Pancreas (tissue), 10 donors: ENCODE measurements at regions not wholly inside any gene's neighbourhood (a gene's known extent, or its start where the extent isn't known, plus 50 kb on each side); places are given as distances from the start of the nearest gene placed in this dataset.

Experiments used
- ATAC-seq, 4 donors: fragments of 200-7000 bp; cut with Tn5 transposase; one replicate each; pipeline versions ENCODE4 v1.8.0 to v1.9.1; 2020; ENCODE audit warnings: mild to moderate bottlenecking in 4 of 4, moderate library complexity in 4 of 4
- DNase-seq, 6 donors: peaks; one replicate each; pipeline ENCODE4 v3.0.0-alpha.2; 2020
- FAIRE-seq: peaks from 2 replicates; lab custom pipeline; 2012; peaks lifted over from hg19 to GRCh38; lab: Jason Lieb, UNC
- H3K27ac ChIP-seq, 4 donors: fragments of 200-600 bp; sonication (generic); 1 replicate in 3 of 4; 2 replicates in 1 of 4; pipeline versions ENCODE4 v1.5.0 to v1.8.0; 2020
- H3K27me3 ChIP-seq, 4 donors: fragments of 200-600 bp; one replicate each; pipeline ENCODE4 v1.8.0; 2021
- H3K36me3 ChIP-seq, 3 donors: fragments of 200-600 bp; sonication (generic) in 1 of 3; one replicate each; pipeline versions ENCODE4 v1.5.0 to v1.8.0; 2020 to 2021
- H3K4me1 ChIP-seq, 3 donors: fragments of 200-600 bp; one replicate each; pipeline ENCODE4 v1.8.0; 2021
- H3K4me3 ChIP-seq, 4 donors: fragments of 200-600 bp; sonication (generic) in 2 of 4; one replicate each; pipeline versions ENCODE4 v1.5.0 to v1.8.0; 2020 to 2021
- H3K9me3 ChIP-seq, 4 donors: fragments of 200-600 bp; one replicate each; pipeline ENCODE4 v1.8.0; 2021
- WGBS, 2 donors: extraction: QIAGEN DNeasy Blood & Tissue Kit; methylation state at CpG; one replicate each; pipeline ENCODE4 v1.1.7; 2013; 5-methylcytosine and 5-hydroxymethylcytosine counted together
- intact Hi-C, 3 donors: fragments of 100-400 bp; cut with DNase I; formaldehyde crosslinking; loops; one replicate each; pipeline versions ENCODE4 v1.11.1 to v1.14.2; 2022
- TF ChIP-seq, protein P1 (sequence below), 4 donors: fragments of 200-600 bp; sonication (generic) in 3 of 4; IDR thresholded peaks; one replicate each; pipeline versions ENCODE4 v1.5.0 to v1.8.0; 2021; ENCODE audit warnings: antibody characterized with exemption in 4 of 4
- donor health status: healthy with polysubstance abuse.
- donor health status: DM: no; HTN: no; CAD: no; lungs with moderate emphysema.
- donor health status: DM: no; HTN: no; CAD: no.
- donor health status: control.
- donor health status: control.
- donor health status: Bipolar disorder and iron deficiency.
- donor health status: DM: yes; HTN: yes; CAD: no.
- donor health status: DM: no; HTN: no; CAD: no.
- donor health status: DM: no; HTN: no; CAD: no.
- donor health status: DM: yes; HTN: yes; CAD: no.

DNA sequence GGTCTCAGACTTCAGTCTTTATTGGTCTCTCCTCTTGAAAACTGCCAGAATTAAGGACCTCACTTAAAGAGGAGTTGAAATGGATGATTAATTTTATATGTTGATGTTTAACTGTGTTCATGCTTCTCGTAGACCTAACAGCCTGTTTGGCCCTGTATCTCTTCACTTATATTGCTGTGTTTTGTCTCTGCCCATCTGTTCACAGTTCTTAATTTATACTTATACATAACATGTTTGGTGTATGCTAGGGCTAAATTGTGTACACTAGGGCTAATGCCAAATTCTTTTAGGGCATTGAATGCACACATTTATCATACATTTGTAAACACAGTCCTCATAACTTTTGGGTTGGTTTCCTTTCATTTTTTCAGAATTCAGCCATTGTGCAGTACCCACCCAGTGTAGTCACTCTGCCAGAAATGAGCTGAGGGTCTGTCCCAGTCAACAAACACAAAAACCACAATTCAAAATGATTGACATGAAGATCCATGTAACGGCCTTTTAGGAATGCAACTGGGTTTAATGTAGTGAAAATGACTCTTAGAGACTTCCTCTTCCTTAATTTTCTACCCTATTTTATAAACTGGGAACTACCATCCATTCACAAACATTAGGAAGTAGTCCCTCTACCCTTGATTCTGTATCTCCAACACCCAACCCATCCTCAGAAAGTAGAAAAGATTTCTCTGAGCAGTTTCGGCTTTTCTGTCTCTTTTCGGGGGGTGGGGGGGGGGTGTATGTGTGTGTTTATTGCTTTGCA, 668.8 kb upstream of the KLF4 start:
- FAIRE-seq (no peak), ATAC-seq (no peak), DNase-seq (no peak)
- Histone ChIP-seq H3K4me3 (no peak overlapping the region), H3K4me1 (peaks cover 0 to 11% (median 8%) of the 10 kb centered on the region in 3 donors), H3K9me3 (no peaks in the 10 kb centered on the region), H3K27me3 (no peaks in the 10 kb centered on the region), H3K27ac (no peak overlapping the region), H3K36me3 (no peaks in the 10 kb centered on the region)
- TF ChIP-seq, protein P1, sequence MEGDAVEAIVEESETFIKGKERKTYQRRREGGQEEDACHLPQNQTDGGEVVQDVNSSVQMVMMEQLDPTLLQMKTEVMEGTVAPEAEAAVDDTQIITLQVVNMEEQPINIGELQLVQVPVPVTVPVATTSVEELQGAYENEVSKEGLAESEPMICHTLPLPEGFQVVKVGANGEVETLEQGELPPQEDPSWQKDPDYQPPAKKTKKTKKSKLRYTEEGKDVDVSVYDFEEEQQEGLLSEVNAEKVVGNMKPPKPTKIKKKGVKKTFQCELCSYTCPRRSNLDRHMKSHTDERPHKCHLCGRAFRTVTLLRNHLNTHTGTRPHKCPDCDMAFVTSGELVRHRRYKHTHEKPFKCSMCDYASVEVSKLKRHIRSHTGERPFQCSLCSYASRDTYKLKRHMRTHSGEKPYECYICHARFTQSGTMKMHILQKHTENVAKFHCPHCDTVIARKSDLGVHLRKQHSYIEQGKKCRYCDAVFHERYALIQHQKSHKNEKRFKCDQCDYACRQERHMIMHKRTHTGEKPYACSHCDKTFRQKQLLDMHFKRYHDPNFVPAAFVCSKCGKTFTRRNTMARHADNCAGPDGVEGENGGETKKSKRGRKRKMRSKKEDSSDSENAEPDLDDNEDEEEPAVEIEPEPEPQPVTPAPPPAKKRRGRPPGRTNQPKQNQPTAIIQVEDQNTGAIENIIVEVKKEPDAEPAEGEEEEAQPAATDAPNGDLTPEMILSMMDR (IDR thresholded peaks at IDR 0.05) = no peak
- 80 to 82% methylated on average over 4 of the region's 4 CpGs for WGBS, 2 donors
- intact Hi-C loops = no loop called here

DNA sequence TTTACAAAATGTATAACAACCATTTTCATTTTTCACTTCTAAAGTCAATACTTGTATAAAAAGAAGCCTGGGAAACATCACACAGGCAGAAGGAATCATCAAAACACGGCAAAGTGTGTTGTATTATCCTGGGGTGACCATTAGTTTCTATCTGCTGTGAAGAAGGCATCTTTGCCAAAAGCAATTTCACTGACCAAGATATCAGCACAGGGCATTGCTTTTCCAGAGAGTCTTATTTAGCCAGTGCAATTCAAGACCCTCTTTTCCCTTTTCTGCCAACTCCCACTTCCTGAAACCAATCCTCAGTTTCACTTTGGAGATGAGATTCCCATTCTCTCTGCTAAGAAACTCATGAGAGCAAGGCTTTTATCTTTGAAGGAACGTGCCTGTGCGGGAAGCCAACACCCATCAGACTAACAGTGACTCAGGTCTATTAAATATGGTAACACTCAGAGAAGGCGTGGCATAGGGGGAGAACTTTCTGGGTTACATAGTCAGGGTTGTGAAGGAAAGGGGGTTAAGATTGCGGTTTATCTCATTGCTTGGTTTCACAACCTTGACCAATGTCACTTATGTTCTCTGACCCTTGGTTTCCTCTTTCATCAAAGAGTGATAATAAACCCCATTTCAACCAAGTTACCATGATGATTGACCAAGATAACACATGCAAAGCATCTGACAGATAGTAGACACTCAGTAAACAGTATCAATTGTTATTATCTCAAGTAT, 666.9 kb upstream of the KLF4 start:
- intact Hi-C loops = no loop called here
- TF ChIP-seq, protein P1 (IDR thresholded peaks at IDR 0.05) = no peak
- Histone ChIP-seq H3K9me3 (no peaks in the 10 kb centered on the region), H3K27ac (no peak overlapping the region), H3K36me3 (no peaks in the 10 kb centered on the region), H3K4me3 (no peak overlapping the region), H3K4me1 (peaks cover 0 to 9% (median 8%) of the 10 kb centered on the region in 3 donors), H3K27me3 (no peaks in the 10 kb centered on the region)
- no peak for FAIRE-seq
- WGBS, 2 donors = 48 to 50% methylated on average over 5 of the region's 5 CpGs
- no peak for DNase-seq
- peak in 1 of 4 donors; percentile 35 for ATAC-seq

DNA sequence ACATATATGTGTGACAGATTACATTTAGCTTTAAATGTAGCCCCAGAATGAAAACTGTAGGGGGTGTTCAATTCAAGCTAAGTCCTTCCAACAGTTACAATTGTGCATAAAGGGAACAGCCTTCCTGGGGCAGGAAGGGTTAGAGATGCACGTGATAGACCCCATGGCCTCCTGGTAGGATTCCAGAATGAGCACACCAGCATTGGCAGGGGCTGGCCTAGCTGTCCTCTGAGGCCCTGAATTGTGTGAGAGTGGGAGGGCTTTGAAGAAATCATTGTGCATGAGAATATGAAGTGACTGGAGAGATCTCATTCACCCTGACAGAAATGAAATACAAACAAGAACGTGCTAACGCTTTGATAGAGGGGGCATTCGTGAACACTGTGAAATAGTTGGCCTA, 663.8 kb upstream of the KLF4 start:
- no peaks in the 10 kb centered on the region for H3K27me3 ChIP-seq
- H3K36me3 ChIP-seq = no peaks in the 10 kb centered on the region
- H3K9me3 ChIP-seq = no peaks in the 10 kb centered on the region
- WGBS, 2 donors = 70 to 71% methylated on average over 4 of the region's 4 CpGs
- FAIRE-seq = no peak
- H3K4me1 ChIP-seq = no peaks in the 10 kb centered on the region
- H3K27ac ChIP-seq = no peak overlapping the region
- ATAC-seq = no peak
- intact Hi-C loops = no loop called here
- H3K4me3 ChIP-seq = no peak overlapping the region
- TF ChIP-seq, protein P1 (IDR thresholded peaks at IDR 0.05) = no peak
- DNase-seq = no peak

DNA sequence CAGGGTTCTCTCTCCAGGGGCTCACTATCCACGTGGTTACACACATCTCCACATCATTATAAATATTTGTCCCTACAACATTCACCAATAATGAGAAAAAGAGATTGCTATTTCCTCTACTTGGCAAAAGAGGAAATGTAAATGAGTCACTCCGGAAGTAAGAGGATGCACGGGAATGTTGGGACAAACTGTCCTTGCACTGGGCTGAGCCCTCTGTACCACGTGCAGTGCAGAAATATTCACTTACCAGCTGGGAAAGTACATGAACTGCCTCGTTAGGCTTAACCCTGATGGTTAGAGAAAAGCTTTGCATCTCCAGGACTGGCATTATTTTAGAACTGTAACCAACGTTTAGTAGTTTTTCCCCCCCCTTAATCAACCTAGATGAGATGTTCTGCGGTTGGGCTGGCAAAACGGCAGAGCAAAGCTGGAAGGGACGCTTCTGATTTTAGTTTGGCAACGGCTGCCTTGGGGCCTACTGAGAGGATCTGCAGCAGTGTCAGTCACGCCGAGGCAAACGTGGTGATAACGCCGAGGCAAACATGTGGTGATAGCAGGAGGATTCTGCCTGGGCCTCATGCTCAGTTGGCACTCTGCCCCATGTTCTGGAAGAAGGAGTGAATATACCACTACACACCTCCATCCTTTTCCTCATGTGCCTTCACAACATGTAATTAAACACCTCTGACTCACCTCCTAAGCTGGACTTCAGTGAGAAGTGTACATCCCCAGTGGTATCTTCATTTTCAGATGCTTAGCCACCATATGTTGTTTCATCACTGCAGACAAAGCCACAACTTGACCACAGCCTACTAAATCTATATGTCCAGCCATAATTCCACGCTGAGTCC, 661.4 kb upstream of the KLF4 start:
- Histone ChIP-seq H3K4me1 (no peaks in the 10 kb centered on the region), H3K36me3 (no peaks in the 10 kb centered on the region), H3K4me3 (no peak overlapping the region), H3K27ac (no peak overlapping the region), H3K27me3 (no peaks in the 10 kb centered on the region), H3K9me3 (no peaks in the 10 kb centered on the region)
- 47 to 60% methylated on average over 16 of the region's 16 CpGs for WGBS, 2 donors
- FAIRE-seq (no peak), ATAC-seq (no peak), DNase-seq (no peak)
- intact Hi-C loops = no loop called here
- TF ChIP-seq, protein P1 (IDR thresholded peaks at IDR 0.05) = no peak
